ENCODE measurements at regions not wholly inside any gene's neighbourhood (a gene's known extent, or its start where the extent isn't known, plus 50 kb on each side); places are given as distances from the start of the nearest gene placed in this dataset.

- Mint-ChIP-seq H3K27me3 (ENCODE audit: insufficient read depth, low read depth, poor library complexity) (no peaks in the 10 kb centered on the region), H3K27ac (no peak overlapping the region), H3K36me3 (ENCODE audit: low read depth) (no peaks in the 10 kb centered on the region), H3K4me3 (no peak overlapping the region), H3K9me3 (no peaks in the 10 kb centered on the region), H3K4me1 (peaks cover 5% of the 10 kb centered on the region; the same call in 1 of the 3 replicates)
- TF ChIP-seq NANOG (IDR thresholded peaks at IDR 0.05; ENCODE audit: borderline replicate concordance) = no peak
- no peak for TF ChIP-seq POLR2AphosphoS5 (IDR thresholded peaks at IDR 0.05; ENCODE audit: low read depth)
- no peak for TF ChIP-seq ZNF462 (CRISPR knock-in tag; IDR thresholded peaks at IDR 0.05)
- TF ChIP-seq REST (IDR thresholded peaks at IDR 0.05; ENCODE audit: unreplicated experiment) = no peak
- TF ChIP-seq JUNB (IDR thresholded peaks at IDR 0.05; ENCODE audit: unreplicated experiment) = no peak
- Histone ChIP-seq H3K36me3 (ENCODE audit: insufficient read depth) (no peaks in the 10 kb centered on the region), H3K4me3 (no peak overlapping the region), H3K27me3 (ENCODE audit: insufficient read depth) (no peaks in the 10 kb centered on the region), H3K4me1 (ENCODE audit: insufficient read depth) (no peaks in the 10 kb centered on the region), H3F3A (replicated peaks; ENCODE audit: low read depth) (no peaks in the 10 kb centered on the region), H3K4me2 (no peak overlapping the region), H2AFZ (0 out of 2 replicates have a peak overlapping the region, but pooled peaks have one; percentile 23), H4K20me1 (replicated peaks; ENCODE audit: insufficient read depth) (no peaks in the 10 kb centered on the region), H3K27ac (ENCODE audit: low read depth) (no peak overlapping the region), H3K79me2 (replicated peaks; ENCODE audit: insufficient read depth) (no peaks in the 10 kb centered on the region), H3K9me2 (ENCODE audit: insufficient read depth) (0 out of 2 replicates have a peak, but pooled peaks cover 3% of the 10 kb centered on the region)
- DNase-seq (ENCODE audit: low spot score) (no peak), ATAC-seq (no peak)
Observed at GRCh38 chr2:13121096-13121495, 404.4 kb downstream of the TRIB2 start.
